Pons (tissue), 1 donor: ENCODE measurements at regions not wholly inside any gene's neighbourhood (a gene's known extent, or its start where the extent isn't known, plus 50 kb on each side); places are given as distances from the start of the nearest gene placed in this dataset.
A peak's percentile ranks its signal among the peaks of the same experiment; 100 is the strongest.
"Not testable (repeated sequence)": the region's sequence is repeated elsewhere in the genome, so short reads cannot be mapped to it uniquely, and the experiment has no call there.

ENCODE experiments used
- DNase-seq: peaks from one replicate; pipeline ENCODE4 v3.0.0-alpha.2; 2016; ENCODE audit warnings: low spot score

DNA sequence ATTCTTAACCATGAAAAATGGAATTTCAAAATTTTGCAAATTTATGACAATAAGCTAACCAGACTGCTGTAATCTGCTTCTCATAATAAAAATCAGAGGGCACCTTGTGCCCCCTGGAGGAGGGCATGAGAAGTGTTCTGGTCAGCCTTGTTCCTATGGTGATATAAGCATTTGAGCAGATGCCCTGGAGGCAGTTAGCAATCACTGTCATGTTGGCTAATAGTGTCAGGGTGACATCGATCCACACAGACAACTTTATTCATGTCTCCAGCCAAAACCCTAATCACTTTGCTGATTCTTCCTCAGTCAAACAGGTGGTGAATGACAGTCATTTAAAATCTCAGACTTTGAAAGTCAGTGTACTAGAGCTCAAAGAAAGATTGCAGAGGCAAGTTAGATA lies 943.0 kb downstream of the GALC start:
- no peak for DNase-seq

DNA sequence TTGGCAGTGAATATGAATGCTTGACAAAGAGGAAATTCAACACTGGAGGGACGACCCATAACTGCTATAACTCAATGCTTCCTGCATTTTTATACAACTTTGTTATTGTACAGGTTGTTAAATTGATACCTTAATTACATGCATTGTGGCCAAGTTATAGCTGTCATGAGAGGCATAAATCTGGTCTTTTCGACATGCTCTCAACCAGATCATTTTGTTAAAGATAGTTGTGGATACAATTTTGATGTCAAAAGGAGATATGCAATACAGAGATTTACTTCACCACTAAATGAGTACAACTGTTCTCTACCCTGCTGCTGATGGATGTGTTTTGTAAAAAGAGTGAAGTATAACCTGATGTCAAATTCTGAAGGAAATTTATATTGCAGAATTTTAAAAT lies 946.0 kb downstream of the GALC start:
- DNase-seq = no peak

DNA sequence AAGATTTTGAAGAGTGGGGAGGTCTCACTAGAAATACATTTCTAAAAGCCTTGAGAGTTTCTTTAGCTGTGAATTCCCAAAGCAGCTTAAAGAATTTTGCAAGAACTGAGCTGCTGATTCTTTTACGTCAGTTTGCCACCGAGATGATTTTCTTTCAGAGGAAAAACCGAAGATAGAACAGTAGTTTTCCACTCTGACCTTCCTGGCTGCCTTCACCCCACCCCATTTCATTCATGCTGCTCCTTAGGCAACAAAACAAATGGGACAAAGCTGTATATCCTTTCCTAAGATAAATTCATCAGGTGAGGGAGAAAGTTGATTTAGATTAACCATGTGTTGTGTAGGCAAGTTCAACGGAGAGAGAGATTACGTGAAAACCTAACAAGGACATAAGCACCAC lies 947.0 kb downstream of the GALC start:
- DNase-seq = no peak

GRCh38 chr14:87045246-87045645 lies 947.7 kb downstream of the GALC start:
- peak; percentile 23 for DNase-seq

DNA sequence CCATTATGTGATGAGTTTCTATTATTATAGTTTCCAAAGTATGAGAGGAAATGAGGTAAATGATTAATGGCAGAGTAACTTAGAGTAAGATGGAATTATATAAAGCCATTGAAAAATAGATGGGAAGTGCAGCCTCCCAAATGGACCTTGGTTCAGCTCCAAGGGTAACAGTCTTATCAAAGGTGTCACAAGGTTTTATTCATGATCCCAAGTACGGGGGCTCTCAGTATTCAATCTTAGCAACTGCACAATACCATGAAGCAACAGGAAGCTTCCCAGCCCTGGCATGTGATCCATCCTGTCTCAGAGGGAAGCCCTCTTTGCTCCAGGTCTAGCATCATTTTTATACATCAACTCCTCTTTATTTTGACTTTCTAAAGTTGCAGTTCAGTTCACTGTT lies 948.2 kb downstream of the GALC start:
- DNase-seq = no peak

GRCh38 chr14:87043667-87044200 lies 949.2 kb downstream of the GALC start:
- no peak for DNase-seq

DNA sequence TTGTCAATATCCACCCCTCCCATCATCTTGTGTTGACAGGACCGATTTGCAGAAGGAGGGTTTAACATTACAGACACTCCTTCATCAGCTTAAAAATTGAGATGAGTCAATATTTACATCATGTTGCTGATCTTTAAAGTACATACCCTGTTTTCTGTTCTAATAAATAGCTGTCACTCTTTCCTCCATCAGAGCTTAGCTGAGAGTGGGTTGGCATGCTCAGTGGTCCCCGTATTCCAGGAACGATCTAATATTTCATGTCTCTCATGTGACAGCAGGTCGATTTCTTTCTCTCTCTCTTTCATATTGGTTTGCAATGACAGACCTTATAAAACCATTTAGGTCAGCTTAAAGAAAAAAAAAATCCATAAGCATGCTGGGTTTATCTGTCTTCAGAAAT lies 950.6 kb downstream of the GALC start:
- DNase-seq = no peak

GRCh38 chr14:87041290-87042020 lies 951.5 kb downstream of the GALC start:
- DNase-seq = no peak

DNA sequence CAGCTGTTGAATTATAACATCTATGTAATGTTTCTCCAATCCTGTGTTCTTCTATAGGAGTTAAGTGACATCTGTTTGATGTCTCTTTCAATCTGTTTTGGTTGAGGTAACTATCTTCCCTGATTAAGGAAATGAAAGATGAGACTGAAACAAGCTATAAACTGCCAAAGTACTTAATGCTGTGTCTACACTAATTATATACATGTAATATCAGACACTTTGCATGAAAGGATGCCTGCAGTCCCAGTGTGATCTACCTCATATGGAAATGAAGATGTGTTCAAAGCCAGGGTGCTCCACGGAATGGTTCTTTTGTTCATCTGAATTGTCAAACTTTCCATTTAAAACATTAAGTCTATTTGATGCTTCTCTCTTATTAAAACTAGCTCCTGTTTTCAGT lies 958.3 kb downstream of the GALC start:
- DNase-seq = no peak

GRCh38 chr14:87030197-87030596 lies 962.8 kb downstream of the GALC start:
- no peak for DNase-seq

DNA sequence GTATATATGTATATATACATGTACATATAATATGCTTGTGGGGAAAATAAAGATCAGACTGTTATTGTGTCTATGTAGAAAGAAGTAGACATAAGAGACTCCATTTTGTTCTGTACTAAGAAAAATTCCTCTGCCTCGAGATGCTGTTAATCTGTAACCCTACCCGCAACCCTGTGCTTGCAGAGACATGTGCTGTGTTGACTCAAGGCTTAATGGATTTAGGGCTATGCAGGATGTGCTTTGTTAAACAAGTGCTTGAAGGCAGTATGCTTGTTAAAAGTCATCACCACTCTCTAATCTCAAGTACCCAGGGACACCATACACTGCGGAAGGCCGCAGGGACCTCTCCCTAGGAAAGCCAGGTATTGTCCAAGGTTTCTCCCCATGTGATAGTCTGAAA lies 972.9 kb downstream of the GALC start:
- not testable (repeated sequence) for DNase-seq

DNA sequence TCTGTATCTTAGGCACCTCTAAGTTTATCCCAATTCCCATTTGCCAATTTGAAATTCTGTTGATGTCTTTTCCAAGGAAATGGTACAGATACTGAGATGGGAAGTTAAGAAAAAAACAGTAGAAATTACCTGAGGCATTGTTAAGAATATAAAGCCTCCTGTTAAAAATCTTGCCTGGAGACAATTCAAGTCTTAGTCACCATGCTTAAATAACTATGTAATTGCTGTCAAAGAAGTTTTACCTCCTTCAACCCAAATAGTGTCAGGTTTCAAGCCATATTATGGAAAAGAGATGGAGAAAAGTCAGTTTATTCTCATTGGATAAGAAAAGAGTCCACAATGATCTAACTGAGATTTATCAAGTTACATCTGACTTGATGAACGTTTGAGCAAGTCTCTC lies 974.7 kb downstream of the GALC start:
- DNase-seq = no peak

DNA sequence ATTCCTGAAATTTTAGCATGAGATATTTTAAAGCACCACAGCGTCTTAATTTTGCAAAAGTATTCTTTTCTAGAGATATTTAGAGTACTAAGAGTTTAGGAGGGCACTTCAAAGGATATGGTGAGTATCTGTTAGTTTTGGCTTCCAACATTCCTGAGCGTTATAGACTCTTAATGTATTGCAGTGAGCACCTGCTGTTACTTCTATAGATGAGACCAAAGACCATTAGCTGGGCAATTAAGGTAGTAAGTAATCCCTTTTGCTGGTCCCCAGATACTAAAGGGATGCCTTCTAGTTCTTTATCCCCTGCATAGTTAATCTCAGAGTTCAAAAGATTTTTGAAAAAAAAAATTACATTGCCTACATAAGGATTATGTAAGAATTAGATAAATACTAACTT lies 975.6 kb downstream of the GALC start:
- no peak for DNase-seq

DNA sequence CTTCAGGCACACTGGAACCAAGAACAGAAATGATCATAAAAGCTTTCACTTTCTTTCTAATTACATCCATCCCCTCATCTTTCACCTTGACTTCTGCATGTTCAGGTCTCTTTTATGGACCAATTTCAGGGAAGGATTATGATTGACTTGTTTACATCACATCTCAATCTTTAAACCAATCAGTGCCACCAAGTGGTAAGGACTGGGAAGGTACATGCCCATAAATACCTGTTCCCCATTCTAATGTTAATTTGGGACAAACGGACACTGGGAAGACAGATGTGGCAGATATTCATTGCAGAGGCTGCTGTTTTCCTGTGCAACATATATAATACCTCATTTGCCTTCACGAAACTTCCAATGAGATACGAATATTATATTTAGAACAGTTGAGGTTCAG lies 978.1 kb downstream of the GALC start:
- DNase-seq = no peak

DNA sequence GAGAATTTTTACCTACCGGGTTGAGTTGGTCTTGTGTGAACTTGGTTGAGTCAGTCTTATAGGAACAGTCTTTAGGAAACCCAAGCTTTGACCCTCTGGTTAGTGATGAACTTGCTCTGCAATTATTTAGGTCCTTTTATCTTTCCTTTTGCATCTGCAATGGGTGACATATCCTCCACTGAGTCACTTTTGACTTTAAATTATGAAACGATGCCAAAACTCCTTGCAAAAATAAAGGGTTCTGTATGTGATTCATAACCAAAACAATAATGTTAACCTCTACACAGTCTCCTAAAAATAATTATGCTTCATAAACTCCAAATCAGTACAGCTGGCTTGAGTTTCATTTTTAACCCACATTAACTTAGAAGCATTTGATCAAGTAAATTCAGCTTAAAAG lies 979.4 kb downstream of the GALC start:
- no peak for DNase-seq

DNA sequence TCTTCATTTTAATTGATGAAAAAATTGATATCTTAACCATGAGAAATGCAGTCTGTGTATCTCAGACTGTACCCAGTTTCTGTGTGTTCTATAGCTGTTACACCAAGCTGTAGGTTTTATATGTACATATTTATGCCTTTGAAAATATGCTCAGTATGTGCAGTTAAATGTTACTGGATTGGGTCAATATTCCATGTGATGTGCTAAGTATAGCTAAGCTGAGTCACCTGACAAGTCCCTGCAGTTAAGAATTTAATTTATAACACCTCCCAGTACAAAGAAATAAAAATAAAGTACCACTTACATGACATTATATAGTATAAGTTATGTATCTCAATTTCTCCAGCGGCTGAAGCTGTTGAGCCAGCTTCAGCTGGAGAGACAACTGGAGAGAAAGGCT lies 984.0 kb downstream of the GALC start:
- no peak for DNase-seq

DNA sequence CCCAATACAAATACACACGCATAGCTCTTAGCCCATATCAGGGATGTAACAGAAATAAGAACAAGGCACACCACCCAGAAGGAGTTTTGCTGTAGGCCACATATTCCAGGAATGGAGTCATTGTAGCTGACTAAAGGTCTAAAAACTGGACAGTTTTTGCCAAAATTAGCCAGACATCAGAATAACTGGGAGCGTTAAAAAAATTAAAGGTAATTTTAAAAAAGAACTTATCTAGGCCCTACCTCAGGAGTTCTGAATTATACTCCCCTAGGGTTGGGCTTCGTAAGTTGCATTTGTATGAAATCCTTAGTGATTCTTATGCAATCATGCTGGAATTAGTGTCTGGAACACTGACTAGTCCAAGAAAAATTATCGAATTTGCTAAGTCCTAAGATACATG lies 987.7 kb downstream of the GALC start:
- no peak for DNase-seq

- no peak for DNase-seq
Measured at GRCh38 chr14:87002776-87003175, 990.2 kb downstream of the GALC start.

- DNase-seq = no peak
Measured at GRCh38 chr14:87001333-87001732, 991.6 kb downstream of the GALC start.

GRCh38 chr14:87000081-87000480 lies 992.9 kb downstream of the GALC start:
- DNase-seq = no peak

DNA sequence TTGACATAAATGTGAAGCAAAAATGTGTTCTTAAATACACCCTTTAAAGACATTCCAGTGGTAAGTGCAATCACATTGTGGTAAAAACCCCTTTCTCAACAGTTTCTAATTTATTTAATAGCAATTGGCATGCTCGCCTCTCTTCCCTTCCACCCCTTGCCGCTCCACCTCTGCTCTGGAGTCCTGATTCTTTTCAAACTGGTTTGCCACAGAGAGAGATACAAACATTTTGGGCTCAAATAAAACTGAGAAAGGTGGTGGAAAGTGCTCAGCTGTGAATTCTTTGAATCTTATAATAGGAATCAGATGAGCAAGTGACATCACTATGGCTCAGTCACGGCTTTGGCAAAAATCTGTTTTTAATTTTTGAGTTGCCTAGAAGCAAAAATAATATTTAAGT lies 993.9 kb downstream of the GALC start:
- no peak for DNase-seq

DNA sequence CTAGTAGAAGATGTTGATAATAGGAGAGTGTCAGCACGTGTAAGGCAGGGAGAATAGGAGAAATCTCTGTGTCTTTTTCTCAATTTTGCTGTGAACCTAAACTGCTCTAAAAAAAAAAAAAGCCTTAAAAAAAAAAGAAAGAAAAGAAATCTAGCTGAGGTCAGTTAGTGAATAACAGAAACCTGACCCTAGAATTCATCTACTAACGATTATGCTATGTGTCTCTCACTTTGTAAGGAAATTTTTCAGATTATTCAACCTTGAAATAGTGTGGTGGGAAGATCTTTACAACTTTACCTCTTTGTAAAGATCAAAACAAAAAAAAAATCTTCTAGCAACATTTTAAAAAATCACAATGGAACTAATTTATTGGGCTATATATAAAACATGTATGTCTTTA lies 995.7 kb downstream of the GALC start:
- DNase-seq = no peak

- no peak for DNase-seq
Measured at GRCh38 chr14:86990396-86990795, 1002.6 kb downstream of the GALC start.

DNA sequence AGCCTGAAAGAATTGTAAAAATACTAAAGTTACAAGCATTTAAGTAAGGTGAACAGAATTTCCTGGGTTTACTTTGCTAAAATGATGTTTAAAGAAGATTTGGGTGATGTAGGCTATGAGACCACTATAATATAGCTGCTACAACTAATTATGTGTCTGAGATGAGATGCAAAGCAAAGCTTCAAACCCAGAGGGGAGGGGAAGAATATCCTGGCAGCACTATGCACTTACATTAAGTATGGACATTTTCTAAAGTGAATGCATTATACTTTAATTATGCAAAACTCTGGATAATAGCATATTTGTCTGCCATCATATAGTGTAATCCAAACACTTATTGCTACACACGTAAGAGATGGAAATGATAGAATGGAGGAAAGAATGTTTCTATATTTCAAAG lies 1003.7 kb downstream of the GALC start:
- no peak for DNase-seq
